Keratinocyte (primary cell): ENCODE measurements at regions not wholly inside any gene's neighbourhood (a gene's known extent, or its start where the extent isn't known, plus 50 kb on each side); places are given as distances from the start of the nearest gene placed in this dataset.
"Not testable (repeated sequence)": the region's sequence is repeated elsewhere in the genome, so short reads cannot be mapped to it uniquely, and the experiment has no call there.

Source experiments
- DNase-seq: peaks from one replicate; pipeline ENCODE4 v3.0.0-alpha.2; 2011; ENCODE audit warnings: low read depth, missing footprints, low spot score
- FAIRE-seq: peaks from 2 replicates; lab custom pipeline; 2011; peaks lifted over from hg19 to GRCh38; lab: Jason Lieb, UNC
- H2AFZ ChIP-seq: 2 replicates; pipeline ENCODE4 v1.6.0; 2012; ENCODE audit warnings: low read length, control low read depth, inconsistent platforms; ENCODE audit not compliant: control insufficient read depth
- H3K27ac ChIP-seq: 2 replicates; pipeline ENCODE4 v1.5.1; 2011; ENCODE audit warnings: low read length; ENCODE audit not compliant: control insufficient read depth, insufficient read depth
- H3K27me3 ChIP-seq: 3 replicates; pipeline ENCODE4 v1.6.0; 2011; ENCODE audit warnings: low read length; ENCODE audit not compliant: control insufficient read depth, insufficient read depth; ENCODE audit errors: extremely low read depth
- H3K36me3 ChIP-seq, 2 experiments: 2 replicates in 1 of 2; 3 replicates in 1 of 2; pipeline ENCODE4 v1.5.1; 2011; ENCODE audit warnings: low read length in 2 of 2, mild to moderate bottlenecking in 1 of 2; ENCODE audit not compliant: control insufficient read depth in 2 of 2, insufficient read depth in 2 of 2; ENCODE audit errors: extremely low read depth in 1 of 2
- H3K4me1 ChIP-seq: 3 replicates; pipeline ENCODE4 v1.5.1; 2011; ENCODE audit warnings: low read length; ENCODE audit not compliant: control insufficient read depth, insufficient read depth; ENCODE audit errors: extremely low read depth
- H3K4me2 ChIP-seq: 3 replicates; pipeline ENCODE4 v1.6.0; 2011; ENCODE audit warnings: low read depth, low read length; ENCODE audit not compliant: control insufficient read depth, insufficient read depth; ENCODE audit errors: extremely low read depth
- H3K4me3 ChIP-seq, 3 experiments: fragments of 200-600 bp in 1 of 3; sonication (generic) in 1 of 3; 2 replicates in 2 of 3; 3 replicates in 1 of 3; pipeline ENCODE4 v1.5.1; 2011 to 2016; ENCODE audit warnings: low read length in 3 of 3, mild to moderate bottlenecking in 3 of 3, control low read depth in 2 of 3, inconsistent platforms in 1 of 3, low read depth in 1 of 3, mixed read lengths in 1 of 3, mixed run types in 1 of 3, moderate library complexity in 1 of 3; ENCODE audit not compliant: control insufficient read depth in 2 of 3, insufficient read depth in 2 of 3; ENCODE audit errors: extremely low read depth in 1 of 3
- H3K79me2 ChIP-seq: 2 replicates; pipeline ENCODE4 v1.6.0; 2012; ENCODE audit warnings: low read length; ENCODE audit not compliant: control insufficient read depth, insufficient read depth
- H3K9ac ChIP-seq: 3 replicates; pipeline ENCODE4 v1.6.0; 2011; ENCODE audit warnings: low read length; ENCODE audit not compliant: control insufficient read depth, insufficient read depth; ENCODE audit errors: extremely low read depth
- H3K9me1 ChIP-seq: 3 replicates; pipeline ENCODE4 v1.6.0; 2011; ENCODE audit warnings: low read length; ENCODE audit not compliant: control insufficient read depth, insufficient read depth; ENCODE audit errors: extremely low read depth
- H3K9me3 ChIP-seq: 2 replicates; pipeline ENCODE4 v1.5.1; 2012; ENCODE audit warnings: low read depth, low read length; ENCODE audit not compliant: control insufficient read depth
- H4K20me1 ChIP-seq: 3 replicates; pipeline ENCODE4 v1.6.0; 2011; ENCODE audit warnings: low read length; ENCODE audit not compliant: control insufficient read depth, insufficient read depth; ENCODE audit errors: extremely low read depth
- dilution Hi-C: fragments of 300-500 bp; cut with MboI; formaldehyde crosslinking; loops from one replicate; pipeline ENCODE4 v1.7.0; 2020; ENCODE audit warnings: low sequenced_read_pairs; ENCODE audit not compliant: extremely low pct_ligation_motif_present

- H3K9me3 ChIP-seq, H3K9me1 ChIP-seq, H3K36me3 ChIP-seq, DNase-seq, H3K9ac ChIP-seq, dilution Hi-C loops, H3K79me2 ChIP-seq, H2AFZ ChIP-seq, H4K20me1 ChIP-seq, H3K4me1 ChIP-seq, H3K27me3 ChIP-seq, H3K27ac ChIP-seq, H3K4me2 ChIP-seq, H3K4me3 ChIP-seq, FAIRE-seq: not testable (repeated sequence)
Measured at GRCh38 chr3:125771506-125771905, 176.2 kb upstream of the OSBPL11 start.

DNA sequence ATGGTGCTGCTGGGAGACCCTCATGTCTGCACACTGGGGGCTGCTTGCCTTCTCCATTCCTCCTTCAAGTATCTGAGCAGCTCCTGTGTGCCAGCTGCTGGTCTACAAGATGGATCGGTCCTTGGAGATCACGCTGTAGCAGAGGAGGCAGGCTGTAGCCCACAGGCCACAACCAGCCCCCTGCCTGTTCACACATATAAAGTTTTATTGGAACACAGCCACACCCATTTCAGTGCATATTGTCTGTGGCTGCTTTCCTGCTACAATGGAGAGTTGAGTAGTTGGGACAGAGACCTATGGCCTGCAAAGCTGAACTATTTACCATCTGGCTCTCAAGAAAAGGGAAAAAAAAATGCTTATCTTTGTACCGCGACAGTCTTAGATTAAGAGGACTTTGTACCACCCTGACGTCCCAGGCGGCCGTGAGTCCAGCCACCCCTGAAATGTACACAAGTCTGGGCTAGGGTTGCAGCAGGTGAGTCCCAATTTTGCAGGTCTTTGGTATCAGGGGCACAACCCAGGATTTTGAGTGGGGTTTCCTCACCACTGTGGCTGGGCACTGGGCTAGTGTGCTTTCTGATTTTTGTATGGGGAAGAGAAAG lies 179.2 kb upstream of the OSBPL11 start:
- H3K9me1 ChIP-seq, H3K4me2 ChIP-seq, H4K20me1 ChIP-seq, H3K36me3 ChIP-seq, H3K27ac ChIP-seq, H2AFZ ChIP-seq, H3K4me3 ChIP-seq, H3K9ac ChIP-seq, H3K9me3 ChIP-seq, FAIRE-seq, DNase-seq, dilution Hi-C loops, H3K27me3 ChIP-seq, H3K79me2 ChIP-seq, H3K4me1 ChIP-seq: not testable (repeated sequence)

DNA sequence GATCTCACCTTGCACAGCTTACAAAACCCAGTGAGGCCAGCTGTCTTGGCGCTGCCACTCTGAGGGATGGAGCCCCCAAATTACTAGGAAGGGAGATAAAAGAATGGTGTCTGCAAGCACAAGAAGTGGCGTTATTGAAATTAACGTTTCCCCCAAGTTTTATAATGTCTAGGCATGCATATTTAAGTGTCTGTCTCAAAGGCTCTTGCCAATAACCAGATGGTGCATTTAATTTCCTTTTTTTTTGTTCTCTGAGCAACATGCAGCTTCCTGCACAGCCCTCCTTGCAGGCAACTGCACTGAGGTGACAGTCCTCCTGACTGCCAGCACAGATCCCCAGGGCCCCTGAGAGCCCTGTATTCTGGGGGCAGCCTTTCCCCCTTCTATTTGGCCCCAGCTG lies 179.8 kb upstream of the OSBPL11 start:
- H4K20me1 ChIP-seq, FAIRE-seq, DNase-seq, H3K4me2 ChIP-seq, H3K79me2 ChIP-seq, H3K9me1 ChIP-seq, dilution Hi-C loops, H3K4me1 ChIP-seq, H3K36me3 ChIP-seq, H3K9me3 ChIP-seq, H3K27me3 ChIP-seq, H3K27ac ChIP-seq, H3K9ac ChIP-seq, H3K4me3 ChIP-seq, H2AFZ ChIP-seq: not testable (repeated sequence)

DNA sequence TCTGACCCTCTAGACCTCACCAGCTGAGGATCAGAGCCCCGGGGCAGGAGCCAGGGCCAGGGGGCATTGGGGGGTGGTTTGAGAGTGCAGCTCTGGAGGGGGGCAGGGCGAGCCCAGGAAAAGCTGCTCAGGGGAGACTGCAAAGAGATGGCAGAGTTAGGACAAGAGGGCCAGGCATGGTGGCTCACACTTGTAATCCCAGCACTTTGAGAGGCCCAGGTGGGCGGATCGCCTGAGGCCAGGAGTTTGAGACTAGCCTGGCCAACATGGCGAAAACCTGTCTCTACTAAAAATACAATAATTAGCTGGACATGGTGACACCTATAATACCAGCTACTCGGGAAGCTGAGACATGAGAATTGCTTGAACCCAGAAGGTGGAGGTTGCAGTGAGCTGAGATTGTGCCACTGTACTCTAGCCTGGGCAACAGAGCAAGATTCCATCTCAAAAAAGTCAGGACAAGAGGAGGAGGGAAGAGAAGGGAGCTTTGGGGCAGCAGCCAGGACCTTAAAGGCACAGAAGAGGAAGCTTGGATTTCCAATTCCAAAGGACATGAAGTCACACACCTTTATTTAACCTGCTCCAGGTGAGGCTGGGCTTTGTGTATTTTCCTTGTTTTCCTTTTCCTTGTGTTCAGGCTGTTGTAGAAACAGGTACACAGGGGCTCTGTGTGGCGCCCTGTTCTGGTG lies 180.5 kb upstream of the OSBPL11 start:
- dilution Hi-C loops: not testable (repeated sequence)

GRCh38 chr3:125779276-125779675 lies 184.0 kb upstream of the OSBPL11 start:
- FAIRE-seq, H3K27ac ChIP-seq, H3K9me3 ChIP-seq, H3K4me2 ChIP-seq, DNase-seq, H2AFZ ChIP-seq, H4K20me1 ChIP-seq, dilution Hi-C loops, H3K36me3 ChIP-seq, H3K27me3 ChIP-seq, H3K79me2 ChIP-seq, H3K9ac ChIP-seq, H3K9me1 ChIP-seq, H3K4me3 ChIP-seq, H3K4me1 ChIP-seq: not testable (repeated sequence)

More for the DNA sequence above, 180.5 kb upstream of the OSBPL11 start:
- H3K9me1 ChIP-seq, H3K9ac ChIP-seq, H3K4me3 ChIP-seq, H3K4me2 ChIP-seq, FAIRE-seq, H3K27me3 ChIP-seq, H3K4me1 ChIP-seq, H2AFZ ChIP-seq, H3K36me3 ChIP-seq, H3K9me3 ChIP-seq, DNase-seq, H4K20me1 ChIP-seq, H3K79me2 ChIP-seq, H3K27ac ChIP-seq: not testable (repeated sequence)
